A673 (cell line): ENCODE measurements at regions not wholly inside any gene's neighbourhood (a gene's known extent, or its start where the extent isn't known, plus 50 kb on each side); places are given as distances from the start of the nearest gene placed in this dataset.

Source experiments
- CTCF ChIP-seq: fragments of 300-800, 200-600 bp; sonication (generic); conservative IDR thresholded peaks from 2 replicates; pipeline ENCODE4 v1.5.1; 2017; ENCODE audit warnings: low read depth, mild to moderate bottlenecking, antibody characterized with exemption, low read length, moderate library complexity, mixed read lengths
- EZH2 ChIP-seq: fragments of 200-600 bp; sonication (generic); IDR thresholded peaks from 2 replicates; pipeline ENCODE4 v1.6.1; 2017; ENCODE audit warnings: borderline replicate concordance, low read depth, mild to moderate bottlenecking, mixed read lengths, antibody characterized with exemption, low read length; ENCODE audit not compliant: poor library complexity, severe bottlenecking

- TF ChIP-seq EZH2, result no peak
- TF ChIP-seq CTCF, result no peak
Observed at GRCh38 chr2:122340246-122340645, 584.8 kb downstream of the TSN start.
